ENCODE measurements at regions not wholly inside any gene's neighbourhood (a gene's known extent, or its start where the extent isn't known, plus 50 kb on each side); places are given as distances from the start of the nearest gene placed in this dataset.

GRCh38 chr15:39025321-39025720 lies 460.7 kb upstream of the RASGRP1 start:
- CTCF ChIA-PET = no interaction called here
- H4K20me1 ChIP-seq (ENCODE audit: insufficient read depth) = no peaks in the 10 kb centered on the region
- peaks cover 4 to 8% of the 10 kb centered on the region in 2 experiments; a peak in 3 of 4 replicates for H3K4me1 ChIP-seq (ENCODE audit: control insufficient read depth in 1 of 2, insufficient read depth in 2 of 2, low read depth in 1 of 2, low read length in 1 of 2)
- H3K4me3 ChIP-seq (ENCODE audit: low read depth in 2 of 2, low read length in 1 of 2) = no peak overlapping the region
- H3F3A ChIP-seq (replicated peaks; ENCODE audit: insufficient read depth) = no peaks in the 10 kb centered on the region
- H3K79me2 ChIP-seq (ENCODE audit: insufficient read depth) = no peaks in the 10 kb centered on the region
- no peaks in the 10 kb centered on the region for H3K9me2 ChIP-seq
- WGBS (ENCODE audit: low lambda C conversion rate) = 83% methylated on average over 4 of the region's 4 CpGs
- no peaks in the 10 kb centered on the region for H3K9me3 ChIP-seq
- TF ChIP-seq NFIC (IDR thresholded peaks at IDR 0.05; ENCODE audit: borderline replicate concordance) (no peak), TCF12 (IDR thresholded peaks at IDR 0.05) (no peak), SIN3A (IDR thresholded peaks at IDR 0.05; ENCODE audit: borderline replicate concordance, low read depth, low read length) (no peak), FOSL2 (IDR thresholded peaks at IDR 0.05; ENCODE audit: borderline replicate concordance, low read depth) (no peak), USF2 (IDR thresholded peaks at IDR 0.05; ENCODE audit: borderline replicate concordance, low read depth, low read length) (no peak), POLR2AphosphoS5 (IDR thresholded peaks at IDR 0.05; ENCODE audit: low read depth, low read length) (no peak), ELF1 (IDR thresholded peaks at IDR 0.05) (no peak), RAD21 (IDR thresholded peaks at IDR 0.05; ENCODE audit: low read length) (no peak), MAX (IDR thresholded peaks at IDR 0.05; ENCODE audit: low read depth) (no peak), GATA2 (CRISPR knock-in tag; IDR thresholded peaks at IDR 0.05) (no peak), JUND (IDR thresholded peaks at IDR 0.05) (no peak), YY1 (IDR thresholded peaks at IDR 0.05; ENCODE audit: low read depth) (no peak), RXRA (IDR thresholded peaks at IDR 0.05; ENCODE audit: borderline replicate concordance, low read depth) (no peak)
- TF ChIP-seq, protein P1, sequence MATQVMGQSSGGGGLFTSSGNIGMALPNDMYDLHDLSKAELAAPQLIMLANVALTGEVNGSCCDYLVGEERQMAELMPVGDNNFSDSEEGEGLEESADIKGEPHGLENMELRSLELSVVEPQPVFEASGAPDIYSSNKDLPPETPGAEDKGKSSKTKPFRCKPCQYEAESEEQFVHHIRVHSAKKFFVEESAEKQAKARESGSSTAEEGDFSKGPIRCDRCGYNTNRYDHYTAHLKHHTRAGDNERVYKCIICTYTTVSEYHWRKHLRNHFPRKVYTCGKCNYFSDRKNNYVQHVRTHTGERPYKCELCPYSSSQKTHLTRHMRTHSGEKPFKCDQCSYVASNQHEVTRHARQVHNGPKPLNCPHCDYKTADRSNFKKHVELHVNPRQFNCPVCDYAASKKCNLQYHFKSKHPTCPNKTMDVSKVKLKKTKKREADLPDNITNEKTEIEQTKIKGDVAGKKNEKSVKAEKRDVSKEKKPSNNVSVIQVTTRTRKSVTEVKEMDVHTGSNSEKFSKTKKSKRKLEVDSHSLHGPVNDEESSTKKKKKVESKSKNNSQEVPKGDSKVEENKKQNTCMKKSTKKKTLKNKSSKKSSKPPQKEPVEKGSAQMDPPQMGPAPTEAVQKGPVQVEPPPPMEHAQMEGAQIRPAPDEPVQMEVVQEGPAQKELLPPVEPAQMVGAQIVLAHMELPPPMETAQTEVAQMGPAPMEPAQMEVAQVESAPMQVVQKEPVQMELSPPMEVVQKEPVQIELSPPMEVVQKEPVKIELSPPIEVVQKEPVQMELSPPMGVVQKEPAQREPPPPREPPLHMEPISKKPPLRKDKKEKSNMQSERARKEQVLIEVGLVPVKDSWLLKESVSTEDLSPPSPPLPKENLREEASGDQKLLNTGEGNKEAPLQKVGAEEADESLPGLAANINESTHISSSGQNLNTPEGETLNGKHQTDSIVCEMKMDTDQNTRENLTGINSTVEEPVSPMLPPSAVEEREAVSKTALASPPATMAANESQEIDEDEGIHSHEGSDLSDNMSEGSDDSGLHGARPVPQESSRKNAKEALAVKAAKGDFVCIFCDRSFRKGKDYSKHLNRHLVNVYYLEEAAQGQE (IDR thresholded peaks at IDR 0.05; ENCODE audit: low read depth, low read length) = no peak
- TF ChIP-seq, protein P2, sequence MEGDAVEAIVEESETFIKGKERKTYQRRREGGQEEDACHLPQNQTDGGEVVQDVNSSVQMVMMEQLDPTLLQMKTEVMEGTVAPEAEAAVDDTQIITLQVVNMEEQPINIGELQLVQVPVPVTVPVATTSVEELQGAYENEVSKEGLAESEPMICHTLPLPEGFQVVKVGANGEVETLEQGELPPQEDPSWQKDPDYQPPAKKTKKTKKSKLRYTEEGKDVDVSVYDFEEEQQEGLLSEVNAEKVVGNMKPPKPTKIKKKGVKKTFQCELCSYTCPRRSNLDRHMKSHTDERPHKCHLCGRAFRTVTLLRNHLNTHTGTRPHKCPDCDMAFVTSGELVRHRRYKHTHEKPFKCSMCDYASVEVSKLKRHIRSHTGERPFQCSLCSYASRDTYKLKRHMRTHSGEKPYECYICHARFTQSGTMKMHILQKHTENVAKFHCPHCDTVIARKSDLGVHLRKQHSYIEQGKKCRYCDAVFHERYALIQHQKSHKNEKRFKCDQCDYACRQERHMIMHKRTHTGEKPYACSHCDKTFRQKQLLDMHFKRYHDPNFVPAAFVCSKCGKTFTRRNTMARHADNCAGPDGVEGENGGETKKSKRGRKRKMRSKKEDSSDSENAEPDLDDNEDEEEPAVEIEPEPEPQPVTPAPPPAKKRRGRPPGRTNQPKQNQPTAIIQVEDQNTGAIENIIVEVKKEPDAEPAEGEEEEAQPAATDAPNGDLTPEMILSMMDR (IDR thresholded peaks at IDR 0.05) = no peak
- TF ChIP-seq, protein P3, sequence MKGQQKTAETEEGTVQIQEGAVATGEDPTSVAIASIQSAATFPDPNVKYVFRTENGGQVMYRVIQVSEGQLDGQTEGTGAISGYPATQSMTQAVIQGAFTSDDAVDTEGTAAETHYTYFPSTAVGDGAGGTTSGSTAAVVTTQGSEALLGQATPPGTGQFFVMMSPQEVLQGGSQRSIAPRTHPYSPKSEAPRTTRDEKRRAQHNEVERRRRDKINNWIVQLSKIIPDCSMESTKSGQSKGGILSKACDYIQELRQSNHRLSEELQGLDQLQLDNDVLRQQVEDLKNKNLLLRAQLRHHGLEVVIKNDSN (IDR thresholded peaks at IDR 0.05; ENCODE audit: borderline replicate concordance, low read depth) = no peak
- TF ChIP-seq, protein P4, sequence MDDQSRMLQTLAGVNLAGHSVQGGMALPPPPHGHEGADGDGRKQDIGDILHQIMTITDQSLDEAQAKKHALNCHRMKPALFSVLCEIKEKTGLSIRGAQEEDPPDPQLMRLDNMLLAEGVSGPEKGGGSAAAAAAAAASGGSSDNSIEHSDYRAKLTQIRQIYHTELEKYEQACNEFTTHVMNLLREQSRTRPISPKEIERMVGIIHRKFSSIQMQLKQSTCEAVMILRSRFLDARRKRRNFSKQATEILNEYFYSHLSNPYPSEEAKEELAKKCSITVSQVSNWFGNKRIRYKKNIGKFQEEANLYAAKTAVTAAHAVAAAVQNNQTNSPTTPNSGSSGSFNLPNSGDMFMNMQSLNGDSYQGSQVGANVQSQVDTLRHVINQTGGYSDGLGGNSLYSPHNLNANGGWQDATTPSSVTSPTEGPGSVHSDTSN (IDR thresholded peaks at IDR 0.05) = no peak
- TF ChIP-seq, protein P5, sequence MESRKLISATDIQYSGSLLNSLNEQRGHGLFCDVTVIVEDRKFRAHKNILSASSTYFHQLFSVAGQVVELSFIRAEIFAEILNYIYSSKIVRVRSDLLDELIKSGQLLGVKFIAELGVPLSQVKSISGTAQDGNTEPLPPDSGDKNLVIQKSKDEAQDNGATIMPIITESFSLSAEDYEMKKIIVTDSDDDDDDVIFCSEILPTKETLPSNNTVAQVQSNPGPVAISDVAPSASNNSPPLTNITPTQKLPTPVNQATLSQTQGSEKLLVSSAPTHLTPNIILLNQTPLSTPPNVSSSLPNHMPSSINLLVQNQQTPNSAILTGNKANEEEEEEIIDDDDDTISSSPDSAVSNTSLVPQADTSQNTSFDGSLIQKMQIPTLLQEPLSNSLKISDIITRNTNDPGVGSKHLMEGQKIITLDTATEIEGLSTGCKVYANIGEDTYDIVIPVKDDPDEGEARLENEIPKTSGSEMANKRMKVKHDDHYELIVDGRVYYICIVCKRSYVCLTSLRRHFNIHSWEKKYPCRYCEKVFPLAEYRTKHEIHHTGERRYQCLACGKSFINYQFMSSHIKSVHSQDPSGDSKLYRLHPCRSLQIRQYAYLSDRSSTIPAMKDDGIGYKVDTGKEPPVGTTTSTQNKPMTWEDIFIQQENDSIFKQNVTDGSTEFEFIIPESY (IDR thresholded peaks at IDR 0.05; ENCODE audit: borderline replicate concordance, low read depth) = no peak
- no peak overlapping the region for H3K27ac ChIP-seq (ENCODE audit: low read depth in 2 of 2, low read length in 1 of 2)
- H3K36me3 ChIP-seq (replicated peaks in 1 of 2; ENCODE audit: control insufficient read depth in 1 of 2, insufficient read depth in 2 of 2, low read length in 1 of 2) = no peaks in the 10 kb centered on the region
- no peaks in the 10 kb centered on the region for H3K27me3 ChIP-seq (ENCODE audit: insufficient read depth)
- H2AFZ ChIP-seq (ENCODE audit: low read depth) = no peak overlapping the region
- H3K9ac ChIP-seq = no peak overlapping the region
- DNase-seq = no peak
- POLR2A ChIA-PET = no interaction called here
- H3K4me2 ChIP-seq = no peak overlapping the region

Data from SK-N-SH (cell line).